GM19023 (cell line): ENCODE measurements at regions not wholly inside any gene's neighbourhood (a gene's known extent, or its start where the extent isn't known, plus 50 kb on each side); places are given as distances from the start of the nearest gene placed in this dataset.
"Not testable (repeated sequence)": the region's sequence is repeated elsewhere in the genome, so short reads cannot be mapped to it uniquely, and the experiment has no call there.

Source experiments
- ATAC-seq: cut with Tn5 transposase; IDR thresholded peaks from one replicate; pipeline ENCODE4 v1.9.1; 2021; ENCODE audit warnings: mild to moderate bottlenecking, moderate library complexity; ENCODE audit not compliant: unreplicated experiment

DNA sequence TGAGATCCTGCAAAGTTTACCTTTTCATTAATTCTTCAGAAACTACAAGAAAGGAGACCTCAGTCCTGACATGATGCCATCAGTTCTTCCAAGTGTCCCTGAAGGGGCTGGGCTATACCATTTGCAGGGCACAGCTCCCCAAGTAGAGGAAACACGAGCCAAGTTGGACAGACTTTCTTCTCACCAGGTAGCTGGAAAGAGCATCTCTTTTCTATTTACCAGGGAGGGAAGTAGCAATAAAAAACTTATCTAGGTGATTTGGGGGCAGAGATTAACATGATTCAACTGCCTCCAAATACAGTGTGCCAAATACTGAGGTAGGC is 103.9 kb upstream of the KCND3 start:
- ATAC-seq = no peak

DNA sequence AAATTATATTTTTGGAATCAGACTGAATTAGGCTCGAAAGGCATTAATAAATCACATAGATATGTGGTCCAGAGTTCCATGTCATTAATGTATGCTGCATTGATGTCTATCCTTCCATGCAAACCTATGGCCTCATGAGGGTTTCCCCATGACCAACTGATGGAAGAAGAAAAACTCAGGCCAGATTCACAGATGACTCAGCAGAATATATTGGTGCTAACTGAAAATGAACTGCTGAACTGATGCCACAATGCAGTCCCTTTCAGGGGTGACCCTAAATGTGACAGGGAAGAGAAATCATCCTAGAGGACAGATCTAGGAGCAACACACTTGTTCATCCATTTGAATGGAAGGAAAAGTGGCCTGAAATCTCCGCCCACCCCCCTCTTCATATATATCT is 110.5 kb upstream of the KCND3 start:
- no peak for ATAC-seq

DNA sequence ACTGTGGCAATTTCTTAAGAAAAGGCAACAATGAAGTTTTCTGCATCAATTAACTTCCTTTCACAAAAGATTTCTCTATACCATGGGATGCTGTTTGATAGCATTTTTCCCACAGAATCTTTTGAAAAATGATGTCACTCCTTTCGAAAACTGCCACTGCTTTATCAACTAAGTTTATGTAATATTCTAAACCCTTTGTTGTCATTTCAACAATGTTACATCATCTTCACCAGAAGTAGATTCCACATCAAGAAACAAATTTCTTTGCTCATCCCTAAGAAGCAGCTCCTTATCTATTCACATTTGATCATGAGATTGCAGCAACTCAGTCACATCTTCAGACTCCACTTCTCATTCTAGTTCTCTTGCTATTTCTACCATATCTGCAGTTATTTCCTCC is 116.1 kb upstream of the KCND3 start:
- ATAC-seq = no peak

DNA sequence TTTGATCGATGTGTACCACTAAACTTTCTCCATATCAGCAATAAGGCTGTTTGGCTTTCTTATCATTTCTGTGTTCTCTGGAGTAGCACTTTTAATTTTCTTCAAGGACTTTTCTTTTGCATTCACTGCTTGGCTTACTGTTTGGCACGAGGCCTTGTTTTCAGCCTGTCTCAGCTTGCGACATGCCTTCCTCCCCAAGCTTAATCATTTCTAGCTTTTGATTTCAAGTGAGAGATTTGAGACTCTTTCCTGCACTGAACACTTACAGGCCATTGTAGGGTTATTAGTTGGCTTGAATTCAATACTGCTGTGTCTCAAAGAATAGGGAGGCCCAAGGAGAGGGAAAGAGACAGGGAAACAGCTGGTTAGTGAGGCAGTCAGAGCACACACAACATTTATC is 120.6 kb upstream of the KCND3 start:
- ATAC-seq = no peak

DNA sequence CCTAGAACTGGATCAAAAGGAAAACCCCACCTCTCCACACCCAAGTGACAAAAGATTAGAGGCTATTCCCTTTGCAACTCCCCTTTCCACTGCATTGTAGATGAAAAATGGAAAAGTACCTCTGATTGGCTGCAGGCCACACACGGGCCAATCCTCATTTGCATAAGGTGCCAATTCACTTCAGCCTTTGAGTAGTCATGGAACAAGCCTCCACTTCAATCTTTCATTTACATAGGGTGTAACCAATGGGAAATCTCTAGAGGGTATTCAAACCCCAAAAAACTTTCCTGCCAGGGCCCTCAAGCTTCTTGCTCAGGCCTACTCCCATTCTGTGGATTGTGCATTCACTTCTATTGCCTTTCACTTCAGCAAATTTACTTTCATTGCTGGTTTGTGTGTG is 122.3 kb upstream of the KCND3 start:
- ATAC-seq = no peak

DNA sequence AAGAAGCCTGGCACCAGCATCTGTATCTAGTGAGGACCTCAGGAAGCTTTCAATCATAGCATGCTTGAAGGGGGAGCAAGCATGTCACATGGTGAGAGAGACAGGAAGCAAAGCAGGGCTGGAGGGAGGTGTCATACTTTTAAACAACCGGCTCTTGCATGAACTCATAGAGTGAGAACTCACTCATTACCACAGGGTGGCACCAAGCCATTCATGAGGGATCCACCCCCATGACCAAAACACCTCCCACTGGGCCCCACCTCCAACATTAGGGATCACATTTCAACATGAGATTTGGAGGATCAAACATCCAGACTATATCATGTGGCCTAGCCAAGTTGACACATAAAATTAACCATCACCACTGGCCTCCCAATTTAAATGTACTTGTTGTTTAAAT is 125.1 kb upstream of the KCND3 start:
- ATAC-seq = no peak

DNA sequence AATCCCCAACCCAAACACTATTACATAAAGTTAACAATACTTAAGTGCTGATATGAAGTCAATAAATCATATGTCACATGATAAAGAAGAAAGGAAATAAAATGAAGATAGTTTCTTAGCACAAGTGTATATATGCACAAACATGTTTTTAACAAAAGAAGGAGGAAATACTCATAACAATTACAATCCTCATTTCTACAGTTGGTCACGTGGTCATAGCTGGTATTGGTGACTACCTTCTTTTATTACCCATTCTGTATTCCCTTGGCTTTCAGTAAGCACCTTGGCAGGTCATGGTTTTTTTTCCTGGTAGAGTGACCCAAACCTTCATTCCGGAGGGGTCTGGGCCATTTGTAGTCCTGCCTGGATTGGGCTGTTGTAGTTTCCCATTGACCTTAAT is 137.1 kb upstream of the KCND3 start:
- ATAC-seq = no peak

DNA sequence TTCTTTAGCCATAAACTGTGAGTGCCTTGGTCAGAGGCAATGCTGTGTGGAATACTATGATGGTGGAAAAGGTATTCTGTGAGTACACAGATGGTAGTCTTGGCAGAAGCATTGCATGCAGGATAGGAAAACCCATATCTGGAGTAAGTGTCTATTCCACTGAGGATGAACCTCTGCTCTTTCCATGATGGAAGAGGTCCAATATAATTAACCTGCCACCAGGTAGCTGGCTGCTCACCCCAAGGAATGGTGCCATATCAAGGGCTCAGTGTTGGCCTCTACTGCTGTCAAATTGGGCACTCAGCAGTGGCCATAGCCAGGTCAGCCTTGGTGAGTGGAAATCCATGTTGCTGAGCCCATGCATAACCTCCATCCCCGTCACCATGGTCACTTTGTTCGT is 138.1 kb upstream of the KCND3 start:
- not testable (repeated sequence) for ATAC-seq

DNA sequence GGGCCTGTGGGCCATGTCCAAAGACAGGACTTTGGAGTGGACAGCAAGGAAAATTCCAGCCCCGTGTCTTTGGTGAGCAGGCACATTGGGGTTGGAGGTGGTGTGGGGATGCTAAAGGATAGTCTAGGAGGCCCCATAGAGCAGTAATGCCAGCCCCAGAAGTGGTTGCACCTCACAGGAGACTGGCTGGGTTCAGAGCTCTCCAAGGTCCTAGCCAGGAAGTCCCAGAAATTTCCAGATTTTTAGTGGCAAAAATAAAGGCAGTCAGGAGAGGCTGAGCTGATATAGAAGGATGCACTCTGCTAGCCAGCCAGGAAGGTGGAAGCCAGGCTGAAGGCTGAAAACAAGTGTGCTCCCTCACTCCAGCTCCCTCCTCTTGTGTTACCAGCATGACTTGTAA is 144.0 kb upstream of the KCND3 start:
- ATAC-seq = no peak

DNA sequence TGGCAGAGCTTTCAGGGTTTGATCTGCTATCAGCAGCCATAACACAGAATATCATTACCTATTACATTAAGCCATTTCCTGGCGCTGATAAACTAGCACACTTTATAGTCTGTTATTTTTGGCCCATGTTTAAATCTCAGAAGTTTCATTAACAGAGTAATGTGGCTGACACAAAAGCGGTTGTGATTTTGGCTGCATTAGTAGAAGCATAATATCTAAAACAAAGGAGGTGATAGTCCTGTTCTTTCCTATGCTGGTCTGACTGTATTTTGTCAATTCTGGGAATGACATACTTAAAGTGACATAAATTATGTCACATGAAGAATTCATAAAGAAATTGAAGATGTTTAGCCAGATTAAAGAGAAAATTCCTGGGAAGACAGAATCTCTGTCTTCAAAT is 151.3 kb upstream of the KCND3 start:
- ATAC-seq = no peak

DNA sequence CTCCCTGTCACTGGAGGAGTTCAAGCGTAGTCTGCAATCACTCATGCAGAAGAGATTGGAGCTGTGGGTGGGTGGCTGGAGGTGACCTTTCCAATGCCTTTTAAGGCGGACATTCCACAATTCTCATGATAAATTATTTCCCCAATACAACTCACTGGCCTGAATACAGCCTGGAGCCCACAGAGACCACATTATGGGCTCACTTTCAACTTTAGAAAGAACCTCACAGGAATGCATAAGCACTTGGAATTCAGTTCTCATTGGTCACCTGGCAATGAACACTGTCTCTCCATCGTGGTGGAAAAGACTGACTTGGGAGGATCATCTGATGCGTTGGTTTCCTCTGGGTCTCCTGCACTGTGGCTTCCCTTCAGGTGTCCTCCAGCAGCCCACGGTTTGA is 151.8 kb upstream of the KCND3 start:
- no peak for ATAC-seq

DNA sequence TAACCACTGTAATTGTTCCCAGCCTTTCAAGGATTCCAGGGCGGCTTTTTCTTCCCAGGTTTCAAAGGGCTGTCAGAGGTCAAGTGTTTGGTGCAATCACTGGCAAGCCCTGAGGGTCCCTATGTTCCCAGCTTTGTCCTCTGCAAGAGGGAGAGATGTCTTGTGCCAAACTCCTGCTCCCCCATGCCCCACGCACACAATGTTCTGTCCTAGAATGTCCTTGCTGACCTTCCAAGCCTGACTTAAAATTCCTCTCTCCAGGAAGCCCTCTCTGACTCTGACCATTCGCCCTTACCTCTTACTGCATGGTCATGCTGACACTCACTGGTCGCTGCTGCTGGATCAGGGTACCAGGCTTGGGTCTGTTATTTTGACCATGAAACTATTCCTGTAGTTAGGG is 152.5 kb upstream of the KCND3 start:
- no peak for ATAC-seq

DNA sequence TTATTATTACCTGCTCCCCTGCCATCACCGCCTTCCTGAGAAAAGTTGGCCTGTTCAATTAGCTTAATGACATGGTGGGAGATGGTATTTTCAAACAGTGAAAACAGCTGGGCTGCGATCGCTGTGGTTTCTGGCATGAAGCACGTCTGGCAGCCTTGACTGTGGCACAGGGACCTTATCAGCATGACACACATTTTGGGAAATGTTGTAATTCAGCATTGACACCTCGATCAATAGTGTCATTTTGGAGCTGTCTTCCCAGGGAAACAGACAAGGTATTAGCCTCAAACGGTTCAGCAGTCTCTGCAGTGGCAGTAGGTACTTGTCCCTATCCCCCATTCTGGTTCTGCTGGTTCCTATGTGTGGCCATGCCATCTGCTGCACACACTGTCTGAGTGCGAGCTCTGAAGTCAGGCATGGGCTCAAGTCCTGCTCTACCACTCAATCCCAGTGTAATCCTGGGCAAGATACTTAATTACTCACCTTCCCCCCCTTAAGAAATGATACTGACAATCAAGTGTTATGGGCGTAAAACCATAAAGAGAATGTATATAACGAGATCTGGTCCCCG is 154.5 kb upstream of the KCND3 start:
- ATAC-seq = no peak

DNA sequence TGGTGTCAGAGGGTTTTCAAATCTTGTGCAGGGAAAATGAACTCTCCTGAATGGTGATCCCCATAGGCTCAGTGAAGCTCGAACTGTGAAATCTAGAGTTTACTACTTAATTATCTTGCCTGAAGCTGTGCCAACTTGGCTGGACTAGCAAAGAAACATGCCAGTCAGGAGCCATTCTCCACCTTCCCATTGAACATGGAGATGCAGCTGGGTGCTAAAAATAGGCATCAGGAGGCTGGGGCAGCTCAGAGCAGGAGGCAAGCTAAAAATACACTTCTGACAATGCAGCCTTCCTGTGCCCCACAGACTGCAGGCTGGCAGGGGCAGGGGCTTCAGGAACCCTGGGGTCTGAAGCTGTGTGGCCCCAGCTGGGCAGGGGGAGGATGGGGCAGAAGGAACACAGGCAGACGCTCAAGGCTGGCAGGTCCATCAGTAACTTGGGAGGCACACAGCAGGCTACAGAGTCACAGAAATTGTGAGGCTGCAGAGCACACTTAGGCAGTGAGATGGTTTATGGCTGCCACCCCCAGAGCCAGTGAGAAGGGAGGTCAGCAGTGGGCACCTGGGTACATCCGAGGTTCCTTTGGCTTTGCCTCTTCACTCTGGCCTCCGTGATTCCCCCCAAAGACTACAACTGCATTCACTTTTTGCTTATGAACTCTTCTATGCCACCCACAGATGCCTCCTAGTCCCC is 155.4 kb upstream of the KCND3 start:
- ATAC-seq = no peak

DNA sequence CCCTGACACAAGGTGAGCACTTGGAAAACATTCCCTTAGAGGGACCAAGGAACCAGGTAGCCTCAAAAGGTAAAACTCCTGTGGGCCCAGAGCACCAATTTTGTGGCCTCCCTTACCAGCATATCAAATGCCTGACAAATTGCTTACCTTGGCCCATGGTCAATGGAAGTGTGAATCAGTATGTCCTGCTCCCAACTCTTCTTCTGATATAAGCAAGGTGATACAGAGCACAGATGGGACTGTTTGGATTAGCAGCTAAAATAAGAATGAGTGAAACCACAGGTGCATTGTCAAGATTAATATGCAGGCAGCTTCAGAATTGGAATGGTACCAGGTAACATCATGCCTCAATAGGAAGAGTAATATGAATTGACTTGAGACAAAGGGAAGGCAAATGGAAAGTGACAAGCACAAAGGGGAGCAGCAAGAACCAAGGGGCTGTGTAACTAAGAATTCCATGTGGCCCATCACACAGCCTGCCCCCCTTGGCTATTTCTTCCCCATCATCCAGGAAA is 156.8 kb upstream of the KCND3 start:
- ATAC-seq = no peak

DNA sequence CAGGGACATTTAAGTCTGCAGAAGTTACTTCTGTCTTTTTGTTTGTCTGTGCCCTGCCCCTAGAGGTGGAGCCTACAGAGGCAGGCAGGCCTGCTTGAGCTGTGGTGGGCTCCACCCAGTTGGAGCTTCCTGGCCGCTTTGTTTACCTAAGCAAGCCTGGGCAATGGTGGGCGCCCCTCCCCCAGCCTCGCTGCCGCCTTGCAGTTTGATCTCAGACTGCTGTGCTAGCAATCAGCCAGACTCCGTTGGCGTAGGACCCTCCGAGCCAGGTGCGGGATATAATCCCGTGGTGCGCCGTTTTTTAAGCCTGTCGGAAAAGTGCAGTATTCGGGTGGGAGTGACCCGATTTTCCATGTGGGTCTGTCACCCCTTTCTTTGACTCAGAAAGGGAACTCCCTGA is 170.7 kb upstream of the KCND3 start:
- not testable (repeated sequence) for ATAC-seq

DNA sequence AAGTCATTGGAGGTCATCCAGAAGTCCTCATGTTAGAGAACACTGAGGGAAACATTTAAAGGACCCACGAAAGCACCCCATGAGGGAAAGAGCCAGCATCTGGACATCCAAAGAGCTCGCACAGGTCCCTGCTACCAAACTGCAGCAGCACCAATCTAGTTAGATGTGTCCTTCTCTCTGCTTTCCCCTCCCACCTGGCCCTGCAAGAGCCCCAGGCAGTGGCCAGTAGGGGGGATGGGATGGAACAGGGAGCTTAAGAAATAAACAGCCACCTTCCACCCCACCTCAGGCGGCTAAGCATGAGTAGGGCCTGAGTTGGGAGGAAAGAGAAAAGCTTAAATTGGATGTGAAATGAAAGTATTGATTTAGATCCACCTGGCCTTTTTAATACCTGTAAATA is 175.9 kb upstream of the KCND3 start:
- ATAC-seq = no peak

DNA sequence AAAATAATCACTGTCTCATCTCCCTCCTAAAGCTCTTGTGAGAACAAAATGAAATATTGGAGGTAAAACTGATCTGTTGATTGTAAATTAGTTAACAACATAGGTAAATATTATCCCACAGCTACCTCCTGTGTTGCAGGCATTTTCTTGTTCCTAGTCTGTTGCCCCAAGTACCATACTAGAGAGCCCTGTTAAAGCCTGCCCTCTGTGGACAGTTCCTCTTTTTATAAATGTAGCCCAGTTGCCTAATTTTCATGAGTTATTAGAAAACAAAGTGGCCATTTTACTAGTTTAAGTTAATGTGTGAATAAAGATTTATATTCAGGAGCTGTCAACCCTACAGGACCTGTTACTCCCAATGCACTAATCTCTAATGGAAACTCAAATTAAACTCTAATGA is 180.0 kb upstream of the KCND3 start:
- ATAC-seq = no peak

DNA sequence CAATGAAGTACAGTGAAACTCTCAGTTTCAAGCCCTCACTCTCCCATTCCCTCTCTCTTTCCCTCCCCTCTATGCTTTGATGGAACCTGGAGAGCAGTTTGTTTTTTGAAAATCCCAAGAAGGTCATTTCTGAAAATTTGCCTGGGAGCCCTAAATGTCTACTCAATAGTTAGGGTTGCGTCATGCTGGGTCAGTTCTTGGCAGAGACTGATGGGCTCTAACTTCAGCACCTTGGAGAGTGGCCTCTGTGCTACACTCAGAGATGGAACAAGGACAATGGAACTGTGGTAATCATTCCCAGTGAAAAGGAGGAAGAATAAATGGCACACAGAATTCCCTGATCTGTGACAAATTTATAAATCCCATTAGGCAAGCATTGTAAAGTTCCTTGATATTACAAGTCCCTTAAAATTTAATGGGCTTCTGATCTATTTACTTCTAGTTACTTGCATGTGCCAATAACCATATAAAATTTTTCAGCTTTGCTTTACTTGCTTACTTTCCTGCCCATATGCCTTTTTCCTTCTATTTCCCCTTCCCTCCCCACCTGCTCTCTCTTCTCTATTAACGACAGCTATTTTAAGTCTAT is 182.9 kb upstream of the KCND3 start:
- no peak for ATAC-seq

DNA sequence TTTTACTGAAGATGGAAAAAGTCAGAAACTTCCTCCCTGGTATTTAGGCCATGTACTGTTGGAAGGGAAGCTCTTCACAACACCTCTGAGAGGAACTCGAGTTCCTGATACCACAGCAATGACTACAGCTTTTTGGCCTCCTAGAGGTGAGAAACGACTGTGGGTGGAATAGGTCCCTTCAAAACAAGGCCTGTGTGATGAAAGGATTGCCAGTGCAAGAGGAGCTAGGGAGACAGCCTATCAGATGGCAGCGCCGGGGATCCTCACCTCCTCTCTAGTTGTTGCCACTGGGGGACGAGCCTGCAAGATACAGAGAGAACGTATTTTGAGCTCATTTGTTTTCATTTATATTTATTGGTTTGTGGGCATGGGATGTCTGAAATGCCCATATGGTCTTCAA is 187.8 kb upstream of the KCND3 start:
- no peak for ATAC-seq

DNA sequence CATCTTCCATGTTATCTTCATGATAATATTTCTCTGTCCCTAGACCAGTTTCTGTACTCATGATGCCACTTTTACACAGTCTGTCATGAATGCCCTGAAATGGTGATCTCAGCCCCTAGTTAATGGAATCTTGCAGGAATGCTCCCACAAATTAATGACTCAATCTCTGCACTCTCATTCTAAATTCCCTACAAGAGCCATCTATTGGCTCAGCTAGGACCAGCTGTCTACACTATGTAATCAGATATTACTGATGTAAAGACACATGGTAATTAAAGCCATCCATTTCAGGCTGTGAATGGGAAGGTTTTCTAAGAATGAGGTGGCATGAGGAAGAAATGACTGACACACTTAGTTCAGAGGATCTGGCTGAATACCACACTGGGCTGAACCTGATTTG is 199.1 kb upstream of the KCND3 start:
- ATAC-seq = no peak

DNA sequence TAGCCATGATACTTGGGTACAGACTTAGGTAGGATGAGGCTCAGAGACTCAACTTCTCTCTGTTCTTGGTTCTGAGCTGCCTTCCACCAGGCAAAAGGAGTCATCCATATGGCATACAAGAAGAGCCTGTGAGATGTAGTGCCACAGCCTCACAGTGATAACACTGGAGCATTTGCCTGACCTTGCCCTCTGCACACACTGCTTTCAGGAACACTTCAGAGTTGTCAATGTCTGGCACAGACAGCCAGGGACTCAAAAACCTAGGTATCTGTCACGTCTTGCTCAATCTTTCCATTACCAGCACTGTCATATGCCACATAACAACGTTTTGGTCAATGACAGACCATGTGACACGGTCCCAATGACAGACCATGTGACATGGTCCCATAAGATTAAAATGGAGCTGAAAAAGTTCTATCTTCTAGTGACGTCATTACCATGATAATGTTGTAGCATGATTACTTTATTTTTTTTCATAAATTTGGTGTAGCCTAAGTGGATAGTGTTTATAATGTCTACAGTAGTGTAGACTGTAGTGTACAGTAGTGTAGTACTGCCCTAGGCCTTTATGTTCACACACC is 199.9 kb upstream of the CTTNBP2NL start:
- ATAC-seq = no peak
